ENCODE measurements at regions not wholly inside any gene's neighbourhood (a gene's known extent, or its start where the extent isn't known, plus 50 kb on each side); places are given as distances from the start of the nearest gene placed in this dataset.

GRCh38 chr10:109245821-109246220 is 677.5 kb downstream of the XPNPEP1 start:
- H3K36me3 Mint-ChIP-seq, result peaks cover 3% of the 10 kb centered on the region
- H3K27ac Mint-ChIP-seq, result no peak overlapping the region
- H3K27me3 Mint-ChIP-seq (ENCODE audit: low read depth), result no peaks in the 10 kb centered on the region; the same call in 1 of the 2 replicates
- no peak for DNase-seq (ENCODE audit: low spot score)
- ChIA-PET CTCF (no interaction called here), POLR2A (no interaction called here)
- H3K4me3 Mint-ChIP-seq, result no peak overlapping the region
- no peak for ATAC-seq
- TF ChIP-seq ZNF219 (CRISPR knock-in tag; IDR thresholded peaks at IDR 0.05; ENCODE audit: borderline replicate concordance) (no peak), ATF3 (CRISPR knock-in tag; conservative IDR thresholded peaks at IDR 0.05) (no peak), NFATC4 (CRISPR knock-in tag; IDR thresholded peaks at IDR 0.05) (no peak), NFE2L1 (CRISPR knock-in tag; IDR thresholded peaks at IDR 0.05) (no peak), ZNF416 (CRISPR knock-in tag; IDR thresholded peaks at IDR 0.05) (no peak), ZNF263 (CRISPR knock-in tag; IDR thresholded peaks at IDR 0.05; ENCODE audit: low read depth) (no peak), MAX (CRISPR knock-in tag; IDR thresholded peaks at IDR 0.05) (no peak), GTF2I (CRISPR knock-in tag; conservative IDR thresholded peaks at IDR 0.05) (no peak), TP53 (CRISPR knock-in tag; IDR thresholded peaks at IDR 0.05) (no peak), MLX (CRISPR knock-in tag; IDR thresholded peaks at IDR 0.05) (no peak), STAT6 (CRISPR knock-in tag; conservative IDR thresholded peaks at IDR 0.05; ENCODE audit: low read depth) (no peak), AR (CRISPR knock-in tag; IDR thresholded peaks at IDR 0.05) (no peak), ZBTB43 (CRISPR knock-in tag; IDR thresholded peaks at IDR 0.05) (no peak), ZMAT4 (CRISPR knock-in tag; IDR thresholded peaks at IDR 0.05) (no peak), NR2C2 (CRISPR knock-in tag; IDR thresholded peaks at IDR 0.05) (no peak), SMAD3 (CRISPR knock-in tag; IDR thresholded peaks at IDR 0.05; ENCODE audit: borderline replicate concordance) (no peak), CBFB (CRISPR knock-in tag; IDR thresholded peaks at IDR 0.05; ENCODE audit: low read depth) (no peak), ATF6 (CRISPR knock-in tag; IDR thresholded peaks at IDR 0.05) (no peak)
- no peaks in the 10 kb centered on the region for H3K4me1 Mint-ChIP-seq
- H3K9me3 Mint-ChIP-seq, result peaks cover 15% of the 10 kb centered on the region

Measured in WTC11 (cell line).